Right renal cortex interstitium (tissue), 3 donors: ENCODE measurements at regions not wholly inside any gene's neighbourhood (a gene's known extent, or its start where the extent isn't known, plus 50 kb on each side); places are given as distances from the start of the nearest gene placed in this dataset.
A peak's percentile ranks its signal among the peaks of the same experiment; 100 is the strongest.
"Not testable (repeated sequence)": the region's sequence is repeated elsewhere in the genome, so short reads cannot be mapped to it uniquely, and the experiment has no call there.

ENCODE experiments used
- DNase-seq, 3 donors: peaks; one replicate each; pipeline ENCODE4 v3.0.0-alpha.2; 2013; ENCODE audit warnings: low read depth in 3 of 3, low spot score in 2 of 3

- not testable (repeated sequence) for DNase-seq
These were observed 61.1 kb downstream of the DEFB131A start for GRCh38 chr4:9505341-9505740.

GRCh38 chr4:9506672-9507071 is 62.5 kb downstream of the DEFB131A start:
- DNase-seq, result not testable (repeated sequence)

DNA sequence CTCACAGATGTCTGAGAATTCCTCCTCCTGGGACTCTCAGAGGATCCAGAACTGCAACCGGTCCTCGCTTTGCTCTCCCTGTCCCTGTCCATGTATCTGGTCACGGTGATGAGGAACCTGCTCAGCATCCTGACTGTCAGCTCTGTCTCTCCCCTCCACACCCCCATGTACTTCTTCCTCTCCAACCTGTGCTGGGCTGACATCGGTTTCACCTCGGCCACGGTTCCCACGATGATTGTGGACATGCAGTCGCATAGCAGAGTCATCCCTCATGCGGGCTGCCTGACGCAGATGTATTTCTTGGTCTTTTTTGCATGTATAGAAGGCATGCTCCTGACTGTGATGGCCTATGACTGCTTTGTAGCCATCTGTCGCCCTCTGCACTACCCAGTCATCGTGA is 68.7 kb downstream of the DEFB131A start:
- DNase-seq, result not testable (repeated sequence)

GRCh38 chr4:9519631-9520030 is 75.4 kb downstream of the DEFB131A start:
- not testable (repeated sequence) for DNase-seq

DNA sequence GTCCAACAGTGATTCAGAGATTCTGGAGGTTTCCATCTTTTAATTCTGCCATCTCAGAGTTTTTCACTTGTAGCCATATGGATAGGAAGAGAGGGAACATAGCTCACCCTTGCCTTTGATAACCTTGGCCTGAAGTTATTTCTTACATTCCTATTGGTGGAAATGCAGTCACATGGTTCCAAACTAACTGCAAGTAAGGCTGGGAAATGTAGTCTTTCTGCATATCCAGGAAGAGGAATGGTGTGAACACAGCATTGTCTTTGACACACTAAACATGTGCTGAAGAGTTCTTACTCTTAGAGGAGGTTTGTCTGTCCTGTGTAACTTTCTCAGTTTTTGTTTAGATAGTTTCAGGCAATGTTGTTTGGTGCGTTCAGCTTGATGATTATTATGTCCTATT is 78.7 kb downstream of the DEFB131A start:
- not testable (repeated sequence) for DNase-seq

GRCh38 chr4:9524406-9524805 is 80.2 kb downstream of the DEFB131A start:
- not testable (repeated sequence) for DNase-seq

GRCh38 chr4:9532134-9532862 is 88.1 kb downstream of the DEFB131A start:
- DNase-seq, result peak; percentile 53 to 74 (median 59)

DNA sequence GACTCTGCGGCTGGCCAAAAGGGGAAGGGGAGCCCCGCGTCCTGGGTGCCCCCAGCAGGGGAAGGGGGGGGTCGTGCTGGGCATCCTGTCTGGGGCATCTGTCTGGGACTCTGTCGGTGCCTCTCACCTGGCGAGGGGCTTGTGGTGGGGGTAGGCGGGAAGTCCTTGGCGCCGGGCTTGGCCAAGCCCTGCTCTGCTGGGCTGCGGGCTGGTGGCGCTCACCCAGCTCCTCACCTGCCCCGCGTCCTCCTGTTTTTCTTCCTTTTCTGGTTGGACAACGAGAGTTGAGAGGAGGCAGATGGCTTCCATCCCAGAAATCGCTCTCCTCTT is 88.6 kb downstream of the DEFB131A start:
- not testable (repeated sequence) for DNase-seq

DNA sequence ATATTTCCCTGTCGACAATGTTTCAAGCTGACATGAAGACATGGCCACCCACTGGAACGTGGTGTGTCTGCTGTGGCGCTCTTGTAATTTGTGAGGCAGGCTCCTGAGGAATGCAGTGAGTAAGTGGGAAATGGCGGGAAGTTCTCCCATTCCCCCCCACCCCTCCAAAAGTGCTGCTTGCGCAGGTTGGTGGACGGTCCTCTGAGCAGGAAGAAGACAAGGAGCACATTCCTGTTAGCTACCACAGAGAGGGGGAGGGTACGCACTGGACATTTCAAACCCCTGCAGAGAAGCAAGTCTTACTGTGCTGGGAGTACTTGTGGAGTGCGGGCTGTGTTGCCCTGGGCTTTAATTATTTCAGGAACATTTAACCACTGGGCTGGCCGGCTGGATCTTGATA is 92.9 kb downstream of the DEFB131A start:
- DNase-seq, result not testable (repeated sequence)

DNA sequence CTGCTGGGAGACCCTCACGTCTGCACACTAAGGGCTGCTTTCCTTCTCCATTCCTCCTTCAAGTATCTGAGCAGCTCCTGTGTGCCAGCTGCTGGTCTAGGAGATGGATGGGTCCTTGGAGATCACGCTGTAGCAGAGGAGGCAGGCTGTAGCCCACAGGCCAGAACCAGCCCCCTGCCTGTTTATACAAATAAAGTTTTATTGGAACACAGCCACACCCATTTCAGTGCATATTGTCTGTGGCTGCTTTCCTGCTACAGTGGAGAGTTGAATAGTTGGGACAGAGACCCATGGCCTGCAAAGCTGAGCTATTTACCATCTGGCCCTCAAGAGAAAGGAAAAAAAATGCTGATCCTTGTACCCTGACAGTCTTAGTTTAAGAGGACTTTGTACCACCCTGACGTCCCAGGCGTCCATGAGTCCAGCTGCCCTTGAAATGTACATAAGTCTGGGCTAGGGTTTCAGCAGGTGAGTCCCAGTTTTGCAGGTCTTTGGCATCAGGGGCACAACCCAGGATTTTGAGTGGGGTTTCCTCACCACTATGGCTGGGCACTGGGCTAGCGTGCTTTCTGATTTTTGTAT is 95.8 kb downstream of the DEFB131A start:
- DNase-seq, result not testable (repeated sequence)

- DNase-seq, result not testable (repeated sequence)
These were observed 97.2 kb downstream of the DEFB131A start for GRCh38 chr4:9541388-9541915.

GRCh38 chr4:9544851-9545250 is 100.6 kb downstream of the DEFB131A start:
- DNase-seq, result not testable (repeated sequence)

DNA sequence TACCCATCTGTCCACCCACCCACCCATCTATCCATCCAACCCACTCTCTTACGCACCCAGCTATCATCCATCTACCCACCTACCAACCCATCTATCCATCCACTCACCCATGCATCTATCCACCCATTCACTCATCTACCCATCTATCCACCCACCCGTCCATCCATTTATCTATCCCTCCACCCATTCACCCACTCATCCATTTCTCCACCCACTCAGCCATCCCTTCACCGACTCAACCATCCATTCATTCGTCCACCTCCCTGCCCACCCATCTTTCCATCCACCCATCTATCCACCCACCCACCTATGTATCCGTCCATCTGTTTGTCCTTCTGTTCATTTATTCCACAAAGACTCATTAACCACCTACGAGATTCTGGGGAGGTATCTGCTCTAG is 103.3 kb downstream of the DEFB131A start:
- DNase-seq, result not testable (repeated sequence)

DNA sequence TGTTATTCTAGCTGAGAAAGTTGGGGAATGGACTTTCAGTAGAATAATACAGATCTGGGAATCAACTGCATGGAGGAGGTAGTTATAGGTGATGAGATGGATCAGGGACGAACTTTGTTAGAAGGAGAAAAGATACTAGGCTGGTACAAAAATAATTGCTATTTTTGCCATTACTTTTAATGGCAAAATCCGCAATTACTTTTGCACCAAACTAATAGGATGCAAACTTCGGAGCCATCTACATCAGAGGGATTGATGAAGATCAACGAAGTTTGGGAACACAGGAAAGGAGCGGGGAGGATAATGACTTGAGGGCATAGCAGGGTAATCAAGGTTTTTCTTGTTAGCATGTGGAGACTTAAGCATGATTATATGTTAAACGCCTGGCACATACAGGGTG is 111.9 kb downstream of the DEFB131A start:
- DNase-seq, result not testable (repeated sequence)

GRCh38 chr4:9577869-9578268 is 133.7 kb downstream of the DEFB131A start:
- DNase-seq, result not testable (repeated sequence)

DNA sequence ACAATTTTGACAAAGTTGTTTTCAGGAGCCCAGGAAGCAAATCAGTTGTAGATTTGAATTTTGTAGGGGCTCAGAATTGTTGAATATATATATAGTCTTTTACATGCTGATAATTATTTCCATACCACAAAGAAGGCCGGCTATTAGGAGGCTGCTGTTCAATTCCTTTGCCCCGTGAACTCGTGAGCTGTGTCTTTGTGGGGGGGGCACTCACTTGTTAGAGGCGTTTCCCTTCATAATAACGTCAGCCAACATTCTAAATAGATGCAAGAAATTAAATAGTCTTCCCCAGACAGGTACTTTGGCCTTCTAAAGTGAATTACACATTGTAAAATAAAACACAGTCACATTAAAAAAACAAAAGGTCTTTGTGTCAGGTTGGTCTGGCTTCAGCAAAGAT is 138.7 kb downstream of the DEFB131A start:
- DNase-seq, result not testable (repeated sequence)

- DNase-seq, result no peak
These were observed 147.8 kb downstream of the DEFB131A start for GRCh38 chr4:9592010-9592409.

GRCh38 chr4:9594948-9595347 is 150.7 kb downstream of the DEFB131A start:
- no peak for DNase-seq

GRCh38 chr4:9595531-9595930 is 151.3 kb downstream of the DEFB131A start:
- DNase-seq, result not testable (repeated sequence)

GRCh38 chr4:9599266-9599665 is 155.1 kb downstream of the DEFB131A start:
- no peak for DNase-seq

DNA sequence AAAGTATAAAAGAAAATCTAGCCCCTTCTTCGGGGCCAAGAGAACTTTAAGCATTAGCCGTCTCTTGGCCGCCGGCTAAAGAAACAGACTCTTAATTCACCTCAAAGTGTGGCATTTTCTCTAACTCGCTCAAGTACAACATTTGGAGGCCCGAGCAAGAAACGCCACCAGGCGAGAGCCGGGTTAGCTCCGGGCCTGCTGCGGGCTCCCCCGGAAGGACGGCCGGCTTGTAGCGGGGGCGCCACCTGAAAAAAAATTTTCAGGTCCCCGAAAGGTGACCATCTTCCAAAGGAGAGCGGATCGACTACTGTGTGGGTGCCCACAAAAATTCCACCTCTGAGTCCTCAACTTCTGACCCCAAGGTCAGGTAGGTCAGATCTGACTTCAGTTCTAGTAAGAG is 156.0 kb downstream of the DEFB131A start:
- no peak for DNase-seq

DNA sequence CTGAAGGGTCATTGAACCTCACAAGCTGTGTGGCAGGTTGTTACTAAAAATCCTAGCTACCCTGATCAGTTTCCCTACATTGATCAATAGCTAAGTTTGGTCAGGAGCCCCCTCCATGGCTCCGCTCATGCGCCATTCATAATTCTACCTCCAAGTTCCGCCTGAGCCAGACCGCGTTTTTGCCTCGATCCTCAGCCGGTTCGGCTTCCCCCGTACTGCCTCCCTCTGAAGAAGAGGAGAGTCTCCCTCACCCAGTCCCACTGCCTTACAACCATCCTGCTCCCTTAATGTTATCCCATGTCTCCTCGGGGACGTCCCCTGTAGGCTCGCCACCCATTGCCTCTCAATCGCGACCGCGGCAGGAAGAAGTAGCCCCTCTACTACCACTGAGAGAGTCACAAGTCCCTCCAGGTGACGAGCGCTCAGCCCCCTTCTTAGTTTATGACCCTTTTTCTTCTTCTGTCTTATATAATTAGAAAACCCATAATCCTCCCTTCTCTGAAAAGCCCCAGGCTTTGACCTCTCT is 158.2 kb downstream of the DEFB131A start:
- no peak for DNase-seq
